ENCODE measurements at regions not wholly inside any gene's neighbourhood (a gene's known extent, or its start where the extent isn't known, plus 50 kb on each side); places are given as distances from the start of the nearest gene placed in this dataset.

GRCh38 chr13:111515307-111515617 is 194.8 kb downstream of the TEX29 start:
- TF ChIP-seq, protein P1, sequence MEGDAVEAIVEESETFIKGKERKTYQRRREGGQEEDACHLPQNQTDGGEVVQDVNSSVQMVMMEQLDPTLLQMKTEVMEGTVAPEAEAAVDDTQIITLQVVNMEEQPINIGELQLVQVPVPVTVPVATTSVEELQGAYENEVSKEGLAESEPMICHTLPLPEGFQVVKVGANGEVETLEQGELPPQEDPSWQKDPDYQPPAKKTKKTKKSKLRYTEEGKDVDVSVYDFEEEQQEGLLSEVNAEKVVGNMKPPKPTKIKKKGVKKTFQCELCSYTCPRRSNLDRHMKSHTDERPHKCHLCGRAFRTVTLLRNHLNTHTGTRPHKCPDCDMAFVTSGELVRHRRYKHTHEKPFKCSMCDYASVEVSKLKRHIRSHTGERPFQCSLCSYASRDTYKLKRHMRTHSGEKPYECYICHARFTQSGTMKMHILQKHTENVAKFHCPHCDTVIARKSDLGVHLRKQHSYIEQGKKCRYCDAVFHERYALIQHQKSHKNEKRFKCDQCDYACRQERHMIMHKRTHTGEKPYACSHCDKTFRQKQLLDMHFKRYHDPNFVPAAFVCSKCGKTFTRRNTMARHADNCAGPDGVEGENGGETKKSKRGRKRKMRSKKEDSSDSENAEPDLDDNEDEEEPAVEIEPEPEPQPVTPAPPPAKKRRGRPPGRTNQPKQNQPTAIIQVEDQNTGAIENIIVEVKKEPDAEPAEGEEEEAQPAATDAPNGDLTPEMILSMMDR (IDR thresholded peaks at IDR 0.05), result no peak
- TF ChIP-seq POLR2A (IDR thresholded peaks at IDR 0.05), result no peak

Data from uterus (tissue), 2 donors.